Activated naive CD8-positive, alpha-beta T cell (primary cell): ENCODE measurements at regions not wholly inside any gene's neighbourhood (a gene's known extent, or its start where the extent isn't known, plus 50 kb on each side); places are given as distances from the start of the nearest gene placed in this dataset.

Experiments
- H3K27ac Mint-ChIP-seq: one replicate; pipeline ENCODE4 v1.8.0; 2021; ENCODE audit warnings: mixed read lengths
- H3K27me3 Mint-ChIP-seq: one replicate; pipeline ENCODE4 v1.8.0; 2021; ENCODE audit warnings: mixed read lengths
- H3K36me3 Mint-ChIP-seq: one replicate; pipeline ENCODE4 v1.8.0; 2021; ENCODE audit warnings: mixed read lengths
- H3K4me1 Mint-ChIP-seq: one replicate; pipeline ENCODE4 v1.8.0; 2021; ENCODE audit warnings: low read depth, mixed read lengths
- H3K4me3 Mint-ChIP-seq: one replicate; pipeline ENCODE4 v1.8.0; 2021; ENCODE audit warnings: mild to moderate bottlenecking, mixed read lengths
- H3K9me3 Mint-ChIP-seq: one replicate; pipeline ENCODE4 v1.8.0; 2021; ENCODE audit warnings: low read depth, mixed read lengths

GRCh38 chr9:107064378-107064777, 201.4 kb downstream of the ZNF462 start:
- H3K27me3 Mint-ChIP-seq, result no peaks in the 10 kb centered on the region
- no peaks in the 10 kb centered on the region for H3K9me3 Mint-ChIP-seq
- H3K27ac Mint-ChIP-seq, result no peak overlapping the region

GRCh38 chr9:107065549-107065948, 202.6 kb downstream of the ZNF462 start:
- H3K27ac Mint-ChIP-seq, result no peak overlapping the region
- no peaks in the 10 kb centered on the region for H3K36me3 Mint-ChIP-seq
- no peaks in the 10 kb centered on the region for H3K27me3 Mint-ChIP-seq
- H3K4me3 Mint-ChIP-seq, result no peak overlapping the region
- no peaks in the 10 kb centered on the region for H3K9me3 Mint-ChIP-seq
- no peaks in the 10 kb centered on the region for H3K4me1 Mint-ChIP-seq

More at GRCh38 chr9:107064378-107064777, 201.4 kb downstream of the ZNF462 start:
- Mint-ChIP-seq H3K4me1 (no peaks in the 10 kb centered on the region), H3K36me3 (no peaks in the 10 kb centered on the region), H3K4me3 (no peak overlapping the region)

- Mint-ChIP-seq H3K9me3 (no peaks in the 10 kb centered on the region), H3K27ac (no peak overlapping the region), H3K27me3 (no peaks in the 10 kb centered on the region), H3K36me3 (no peaks in the 10 kb centered on the region), H3K4me1 (no peaks in the 10 kb centered on the region), H3K4me3 (no peak overlapping the region)
Measured at GRCh38 chr9:107067739-107068416, 204.9 kb downstream of the ZNF462 start.

- no peak overlapping the region for H3K4me3 Mint-ChIP-seq
Measured at GRCh38 chr9:107068581-107068980, 205.6 kb downstream of the ZNF462 start.

GRCh38 chr9:107070586-107070985, 207.6 kb downstream of the ZNF462 start:
- no peaks in the 10 kb centered on the region for H3K4me1 Mint-ChIP-seq
- H3K9me3 Mint-ChIP-seq, result no peaks in the 10 kb centered on the region
- no peak overlapping the region for H3K4me3 Mint-ChIP-seq
- H3K27ac Mint-ChIP-seq, result no peak overlapping the region
- H3K36me3 Mint-ChIP-seq, result no peaks in the 10 kb centered on the region
- H3K27me3 Mint-ChIP-seq, result no peaks in the 10 kb centered on the region

More at GRCh38 chr9:107068581-107068980, 205.6 kb downstream of the ZNF462 start:
- no peaks in the 10 kb centered on the region for H3K36me3 Mint-ChIP-seq
- H3K27ac Mint-ChIP-seq, result no peak overlapping the region
- H3K9me3 Mint-ChIP-seq, result no peaks in the 10 kb centered on the region
- H3K4me1 Mint-ChIP-seq, result no peaks in the 10 kb centered on the region
- H3K27me3 Mint-ChIP-seq, result no peaks in the 10 kb centered on the region

- no peaks in the 10 kb centered on the region for H3K36me3 Mint-ChIP-seq
- no peaks in the 10 kb centered on the region for H3K4me1 Mint-ChIP-seq
- H3K27me3 Mint-ChIP-seq, result peaks cover 8% of the 10 kb centered on the region
- H3K4me3 Mint-ChIP-seq, result no peak overlapping the region
- no peaks in the 10 kb centered on the region for H3K9me3 Mint-ChIP-seq
- no peak overlapping the region for H3K27ac Mint-ChIP-seq
Measured at GRCh38 chr9:107078061-107078460, 205.0 kb upstream of the RAD23B start.

GRCh38 chr9:107079589-107079988, 203.5 kb upstream of the RAD23B start:
- H3K4me3 Mint-ChIP-seq, result no peak overlapping the region
- no peaks in the 10 kb centered on the region for H3K36me3 Mint-ChIP-seq
- peaks cover 11% of the 10 kb centered on the region for H3K27me3 Mint-ChIP-seq
- H3K27ac Mint-ChIP-seq, result no peak overlapping the region
- no peaks in the 10 kb centered on the region for H3K9me3 Mint-ChIP-seq
- H3K4me1 Mint-ChIP-seq, result no peaks in the 10 kb centered on the region

GRCh38 chr9:107080130-107080529, 202.9 kb upstream of the RAD23B start:
- Mint-ChIP-seq H3K27me3 (peaks cover 14% of the 10 kb centered on the region), H3K9me3 (no peaks in the 10 kb centered on the region), H3K4me1 (no peaks in the 10 kb centered on the region), H3K36me3 (no peaks in the 10 kb centered on the region), H3K27ac (no peak overlapping the region), H3K4me3 (no peak overlapping the region)

GRCh38 chr9:107086460-107086859, 196.6 kb upstream of the RAD23B start:
- H3K27ac Mint-ChIP-seq, result no peak overlapping the region
- no peaks in the 10 kb centered on the region for H3K36me3 Mint-ChIP-seq
- H3K27me3 Mint-ChIP-seq, result peaks cover 24% of the 10 kb centered on the region
- H3K4me3 Mint-ChIP-seq, result no peak overlapping the region
- no peaks in the 10 kb centered on the region for H3K9me3 Mint-ChIP-seq
- H3K4me1 Mint-ChIP-seq, result no peaks in the 10 kb centered on the region

GRCh38 chr9:107087222-107087621, 195.9 kb upstream of the RAD23B start:
- no peaks in the 10 kb centered on the region for H3K36me3 Mint-ChIP-seq
- H3K27ac Mint-ChIP-seq, result no peak overlapping the region
- no peaks in the 10 kb centered on the region for H3K4me1 Mint-ChIP-seq
- peaks cover 22% of the 10 kb centered on the region for H3K27me3 Mint-ChIP-seq
- H3K4me3 Mint-ChIP-seq, result no peak overlapping the region
- H3K9me3 Mint-ChIP-seq, result no peaks in the 10 kb centered on the region

GRCh38 chr9:107090218-107090617, 192.9 kb upstream of the RAD23B start:
- H3K27me3 Mint-ChIP-seq, result peaks cover 15% of the 10 kb centered on the region
- H3K27ac Mint-ChIP-seq, result no peak overlapping the region
- H3K36me3 Mint-ChIP-seq, result no peaks in the 10 kb centered on the region
- no peaks in the 10 kb centered on the region for H3K4me1 Mint-ChIP-seq
- no peaks in the 10 kb centered on the region for H3K9me3 Mint-ChIP-seq
- H3K4me3 Mint-ChIP-seq, result no peak overlapping the region

- no peaks in the 10 kb centered on the region for H3K36me3 Mint-ChIP-seq
- peaks cover 4% of the 10 kb centered on the region for H3K27me3 Mint-ChIP-seq
- H3K9me3 Mint-ChIP-seq, result no peaks in the 10 kb centered on the region
- H3K27ac Mint-ChIP-seq, result no peak overlapping the region
- H3K4me3 Mint-ChIP-seq, result no peak overlapping the region
- no peaks in the 10 kb centered on the region for H3K4me1 Mint-ChIP-seq
Measured at GRCh38 chr9:107093365-107094060, 189.6 kb upstream of the RAD23B start.

GRCh38 chr9:107094370-107094769, 188.7 kb upstream of the RAD23B start:
- Mint-ChIP-seq H3K4me3 (no peak overlapping the region), H3K4me1 (no peaks in the 10 kb centered on the region), H3K9me3 (no peaks in the 10 kb centered on the region), H3K36me3 (no peaks in the 10 kb centered on the region), H3K27ac (no peak overlapping the region), H3K27me3 (no peaks in the 10 kb centered on the region)

GRCh38 chr9:107100591-107100990, 182.5 kb upstream of the RAD23B start:
- H3K36me3 Mint-ChIP-seq, result no peaks in the 10 kb centered on the region
- no peaks in the 10 kb centered on the region for H3K4me1 Mint-ChIP-seq
- no peak overlapping the region for H3K4me3 Mint-ChIP-seq
- H3K27me3 Mint-ChIP-seq, result no peaks in the 10 kb centered on the region
- H3K9me3 Mint-ChIP-seq, result no peaks in the 10 kb centered on the region
- no peak overlapping the region for H3K27ac Mint-ChIP-seq

- H3K27ac Mint-ChIP-seq, result no peak overlapping the region
- no peaks in the 10 kb centered on the region for H3K4me1 Mint-ChIP-seq
Measured at GRCh38 chr9:107102011-107102410, 181.1 kb upstream of the RAD23B start.

GRCh38 chr9:107103621-107104020, 179.5 kb upstream of the RAD23B start:
- Mint-ChIP-seq H3K36me3 (no peaks in the 10 kb centered on the region), H3K27ac (no peak overlapping the region), H3K27me3 (no peaks in the 10 kb centered on the region), H3K4me3 (no peak overlapping the region), H3K4me1 (no peaks in the 10 kb centered on the region), H3K9me3 (no peaks in the 10 kb centered on the region)

More at GRCh38 chr9:107102011-107102410, 181.1 kb upstream of the RAD23B start:
- Mint-ChIP-seq H3K36me3 (no peaks in the 10 kb centered on the region), H3K9me3 (no peaks in the 10 kb centered on the region), H3K27me3 (no peaks in the 10 kb centered on the region), H3K4me3 (no peak overlapping the region)
